H1 (cell line): ENCODE measurements at regions not wholly inside any gene's neighbourhood (a gene's known extent, or its start where the extent isn't known, plus 50 kb on each side); places are given as distances from the start of the nearest gene placed in this dataset.

Experiments
- CTCF ChIA-PET: fragments of 300-600 bp; sonication (Branson Sonifier 250); formaldehyde crosslinking; loops from one replicate; lab custom pipeline; 2021; ENCODE audit not compliant: partially characterized antibody; lab: Charles Lee
- POLR2A ChIA-PET: fragments of 300-600 bp; sonication (Branson Sonifier 250); formaldehyde crosslinking; loops from one replicate; lab custom pipeline; 2021; ENCODE audit warnings: inconsistent platforms; ENCODE audit not compliant: partially characterized antibody; lab: Charles Lee
- DNase-seq, 2 experiments: peaks; one replicate each; pipeline versions ENCODE4 v3.0.0 to v3.0.0-alpha.2; 2010 to 2022; ENCODE audit warnings: low spot score in 2 of 2, low read depth in 1 of 2, mixed read lengths in 1 of 2
- FAIRE-seq: peaks from 2 replicates; lab custom pipeline; 2011; peaks lifted over from hg19 to GRCh38; lab: Jason Lieb, UNC
- H2AFZ ChIP-seq: 2 replicates; pipeline ENCODE4 v1.8.1; 2012; ENCODE audit warnings: low read length, inconsistent platforms
- H2AK5ac ChIP-seq: 2 replicates; pipeline ENCODE4 v1.6.1; 2013; ENCODE audit warnings: low read depth, low read length
- H2BK120ac ChIP-seq: replicated peaks from 2 replicates; pipeline ENCODE3; 2013; ENCODE audit warnings: low read depth, low read length, inconsistent platforms
- H2BK12ac ChIP-seq: 2 replicates; pipeline ENCODE4 v1.6.1; 2013; ENCODE audit warnings: low read depth, low read length
- H2BK15ac ChIP-seq: 2 replicates; pipeline ENCODE4 v1.6.1; 2013; ENCODE audit warnings: low read length
- H2BK20ac ChIP-seq: 2 replicates; pipeline ENCODE4 v1.6.1; 2013; ENCODE audit warnings: low read length
- H2BK5ac ChIP-seq: 2 replicates; pipeline ENCODE4 v1.6.1; 2013; ENCODE audit warnings: low read depth, low read length
- H3K14ac ChIP-seq: 2 replicates; pipeline ENCODE4 v1.6.1; 2013; ENCODE audit warnings: inconsistent platforms; ENCODE audit not compliant: insufficient read length
- H3K18ac ChIP-seq: 2 replicates; pipeline ENCODE4 v1.6.1; 2013; ENCODE audit warnings: low read length; ENCODE audit errors: extremely low read depth
- H3K23ac ChIP-seq: 2 replicates; pipeline ENCODE4 v1.6.1; 2013; ENCODE audit warnings: inconsistent platforms; ENCODE audit not compliant: insufficient read length
- H3K23me2 ChIP-seq: 2 replicates; pipeline ENCODE4 v1.6.1; 2013; ENCODE audit warnings: low read depth, low read length
- H3K27ac ChIP-seq: 2 replicates; pipeline ENCODE4 v1.6.1; 2011; ENCODE audit warnings: low read depth, low read length, inconsistent platforms
- H3K27me3 ChIP-seq, 4 experiments: replicated peaks in 1 of 4; 1 replicate in 1 of 4; 2 replicates in 3 of 4; pipeline versions ENCODE4 v1.6.1 to v1.8.1; 2011 to 2013; ENCODE audit warnings: low read length in 3 of 4, mild to moderate bottlenecking in 3 of 4, inconsistent platforms in 2 of 4, mixed read lengths in 2 of 4, moderate library complexity in 1 of 4; ENCODE audit not compliant: control insufficient read depth in 3 of 4, insufficient read depth in 3 of 4; ENCODE audit errors: extremely low read depth in 1 of 4
- H3K36me3 ChIP-seq, 4 experiments: 2 replicates each; pipeline versions ENCODE4 v1.6.1 to v1.8.1; 2011 to 2013; ENCODE audit warnings: mild to moderate bottlenecking in 4 of 4, low read length in 3 of 4, moderate library complexity in 2 of 4, control low read depth in 1 of 4, inconsistent platforms in 1 of 4; ENCODE audit not compliant: insufficient read depth in 4 of 4, control insufficient read depth in 2 of 4
- H3K4ac ChIP-seq: replicated peaks from 2 replicates; pipeline ENCODE3; 2013; ENCODE audit warnings: low read length, low read depth, mixed read lengths, inconsistent platforms; ENCODE audit not compliant: insufficient read length
- H3K4me1 ChIP-seq, 4 experiments: replicated peaks in 1 of 4; 1 replicate in 1 of 4; 2 replicates in 3 of 4; pipeline versions ENCODE4 v1.6.1 to v1.8.1; 2011 to 2013; ENCODE audit warnings: low read length in 3 of 4, inconsistent platforms in 2 of 4, mixed read lengths in 1 of 4; ENCODE audit not compliant: insufficient read depth in 4 of 4, control insufficient read depth in 3 of 4
- H3K4me2 ChIP-seq, 2 experiments: 2 replicates each; pipeline versions ENCODE4 v1.6.1 to v1.8.1; 2011 to 2013; ENCODE audit warnings: low read depth in 2 of 2, low read length in 2 of 2, control low read depth in 1 of 2, inconsistent platforms in 1 of 2, mild to moderate bottlenecking in 1 of 2; ENCODE audit not compliant: insufficient read depth in 1 of 2
- H3K4me3 ChIP-seq, 4 experiments: fragments of 200-600, 300-600 bp in 1 of 4; sonication (generic), shearing (Covaris generic), sonication (Bioruptor Twin) in 1 of 4; 2 replicates each; pipeline versions ENCODE4 v1.5.1 to v1.8.1; 2011 to 2016; ENCODE audit warnings: low read length in 4 of 4, low read depth in 3 of 4, control low read depth in 2 of 4, inconsistent platforms in 2 of 4, mild to moderate bottlenecking in 2 of 4, mixed read lengths in 1 of 4, moderate library complexity in 1 of 4; ENCODE audit not compliant: insufficient read depth in 2 of 4; ENCODE audit errors: extremely low read depth in 1 of 4
- H3K56ac ChIP-seq: replicated peaks from 2 replicates; pipeline ENCODE3; 2013; ENCODE audit warnings: low read depth, mild to moderate bottlenecking, mixed read lengths, low read length, inconsistent platforms; ENCODE audit not compliant: insufficient read length
- H3K79me1 ChIP-seq: 2 replicates; pipeline ENCODE4 v1.6.1; 2013; ENCODE audit warnings: low read depth, low read length, control low read depth
- H3K79me2 ChIP-seq, 2 experiments: 2 replicates each; pipeline versions ENCODE4 v1.6.1 to v1.8.1; 2012 to 2013; ENCODE audit warnings: low read length in 2 of 2, mild to moderate bottlenecking in 2 of 2, inconsistent platforms in 1 of 2; ENCODE audit not compliant: insufficient read depth in 2 of 2, control insufficient read depth in 1 of 2
- H3K9ac ChIP-seq, 4 experiments: replicated peaks in 1 of 4; 1 replicate in 1 of 4; 2 replicates in 3 of 4; pipeline versions ENCODE4 v1.6.1 to v1.8.1; 2011 to 2013; ENCODE audit warnings: low read depth in 3 of 4, low read length in 3 of 4, control low read depth in 2 of 4, mild to moderate bottlenecking in 2 of 4, moderate library complexity in 2 of 4, inconsistent platforms in 1 of 4; ENCODE audit errors: extremely low read depth in 1 of 4
- H3K9me3 ChIP-seq, 2 experiments: 2 replicates each; pipeline versions ENCODE4 v1.6.1 to v1.8.1; 2012 to 2013; ENCODE audit warnings: mild to moderate bottlenecking in 2 of 2, moderate library complexity in 2 of 2, control low read depth in 1 of 2, inconsistent platforms in 1 of 2, low read depth in 1 of 2, low read length in 1 of 2, mixed read lengths in 1 of 2; ENCODE audit not compliant: insufficient read depth in 2 of 2
- H4K20me1 ChIP-seq, 2 experiments: replicated peaks in 1 of 2; 2 replicates each; pipeline versions ENCODE3 to v1.8.1; 2011 to 2013; ENCODE audit warnings: inconsistent platforms in 2 of 2, low read length in 2 of 2, mild to moderate bottlenecking in 1 of 2; ENCODE audit not compliant: insufficient read depth in 2 of 2, control insufficient read depth in 1 of 2
- H4K5ac ChIP-seq: 2 replicates; pipeline ENCODE4 v1.6.1; 2013; ENCODE audit warnings: low read length, low read depth, mixed read lengths, inconsistent platforms; ENCODE audit not compliant: insufficient read length
- H4K8ac ChIP-seq: 2 replicates; pipeline ENCODE4 v1.8.0; 2013; ENCODE audit warnings: mild to moderate bottlenecking, moderate library complexity, low read length, inconsistent platforms; ENCODE audit not compliant: insufficient read depth; ENCODE audit errors: extremely low read depth
- H4K91ac ChIP-seq: replicated peaks from 2 replicates; pipeline ENCODE3; 2013; ENCODE audit warnings: low read length, mixed read lengths, inconsistent platforms; ENCODE audit not compliant: insufficient read length
- WGBS, 2 experiments: shearing (Covaris generic) in 1 of 2; methylation state at CpG; one replicate each; pipeline versions ENCODE4 v1.1.6 to v1.1.7; 2013 to 2015; ENCODE audit warnings: low lambda C conversion rate in 2 of 2, mixed read lengths in 2 of 2, inconsistent platforms in 1 of 2, low coverage in 1 of 2, missing lambda C conversion rate in 1 of 2; ENCODE audit not compliant: insufficient replicate concordance in 2 of 2, insufficient coverage in 1 of 2, insufficient read length in 1 of 2; ENCODE audit errors: extremely low coverage in 1 of 2, missing lambda C conversion rate in 1 of 2; 5-methylcytosine and 5-hydroxymethylcytosine counted together

DNA sequence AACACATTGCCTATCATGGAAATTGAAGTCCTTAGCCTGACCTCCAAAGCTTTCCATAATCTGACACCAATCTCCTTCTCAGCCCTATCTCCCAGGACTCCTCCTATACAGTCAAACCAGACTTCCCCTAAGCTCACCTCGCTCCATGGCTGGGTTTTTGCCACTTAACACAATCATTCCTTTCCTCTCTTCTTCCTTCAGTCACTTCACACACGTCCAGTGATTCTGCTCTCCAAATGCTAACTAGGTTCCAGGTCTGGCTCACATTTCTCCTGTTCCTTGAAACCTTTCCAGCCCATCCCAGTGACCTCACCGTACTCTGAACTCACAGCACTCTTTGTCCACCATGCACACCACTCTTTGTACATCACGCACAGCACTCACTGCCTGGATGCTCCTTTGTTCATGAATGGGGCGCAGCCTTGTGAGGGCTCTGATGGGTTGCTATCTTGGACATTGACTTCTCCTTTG, 98.4 kb downstream of the GLUL start:
- Histone ChIP-seq H3K79me2 (no peaks in the 10 kb centered on the region), H2BK5ac (no peak overlapping the region), H2BK20ac (no peak overlapping the region), H2AFZ (no peak overlapping the region), H4K8ac (no peak overlapping the region), H3K9ac (no peak overlapping the region), H2AK5ac (no peak overlapping the region), H4K5ac (no peak overlapping the region), H3K56ac (no peak overlapping the region), H2BK120ac (no peak overlapping the region), H3K14ac (no peak overlapping the region), H2BK12ac (no peak overlapping the region), H3K23me2 (no peaks in the 10 kb centered on the region; the same call in 1 of the 2 replicates), H3K4me2 (no peak overlapping the region), H3K4ac (no peak overlapping the region), H4K20me1 (no peaks in the 10 kb centered on the region), H2BK15ac (no peak overlapping the region), H3K27ac (no peak overlapping the region), H3K79me1 (no peaks in the 10 kb centered on the region), H4K91ac (no peak overlapping the region), H3K4me1 (no peaks in the 10 kb centered on the region), H3K4me3 (no peak overlapping the region), H3K23ac (no peak overlapping the region), H3K27me3 (no peaks in the 10 kb centered on the region), H3K9me3 (no peaks in the 10 kb centered on the region), H3K18ac (no peak overlapping the region), H3K36me3 (no peaks in the 10 kb centered on the region)
- ChIA-PET CTCF (interaction anchor here (1.2 to 1.8 kb wide), 3 partner anchors 11 to 147 kb away, joined by 3 to 6 read pairs (median 3); no protein-coding TSS in a partner anchor), POLR2A (no interaction called here)
- DNase-seq (no peak), FAIRE-seq (no peak)
- WGBS, 2 experiments: 90% methylated on average over 5 of the region's 5 CpGs; no CpG with 5 or more reads in 1 of the 2 experiments
